Peyer's patch (tissue), 4 donors: ENCODE measurements at regions not wholly inside any gene's neighbourhood (a gene's known extent, or its start where the extent isn't known, plus 50 kb on each side); places are given as distances from the start of the nearest gene placed in this dataset.

Experiments used
- POLR2A ChIP-seq, 2 donors: fragments of 450-650 bp; IDR thresholded peaks; one replicate each; pipeline ENCODE4 v1.5.1; 2017; ENCODE audit warnings: antibody characterized with exemption in 2 of 2, mild to moderate bottlenecking in 2 of 2, moderate library complexity in 2 of 2
- TF ChIP-seq, protein P1 (sequence below), 6 experiments: fragments of 450-650 bp in 4 of 6; fragments of 200-600 bp in 2 of 6; sonication (generic) in 1 of 6; IDR thresholded peaks; one replicate each; pipeline ENCODE4 v1.5.1; 2017 to 2019; ENCODE audit warnings: antibody characterized with exemption in 6 of 6, mild to moderate bottlenecking in 3 of 6, moderate library complexity in 1 of 6

DNA sequence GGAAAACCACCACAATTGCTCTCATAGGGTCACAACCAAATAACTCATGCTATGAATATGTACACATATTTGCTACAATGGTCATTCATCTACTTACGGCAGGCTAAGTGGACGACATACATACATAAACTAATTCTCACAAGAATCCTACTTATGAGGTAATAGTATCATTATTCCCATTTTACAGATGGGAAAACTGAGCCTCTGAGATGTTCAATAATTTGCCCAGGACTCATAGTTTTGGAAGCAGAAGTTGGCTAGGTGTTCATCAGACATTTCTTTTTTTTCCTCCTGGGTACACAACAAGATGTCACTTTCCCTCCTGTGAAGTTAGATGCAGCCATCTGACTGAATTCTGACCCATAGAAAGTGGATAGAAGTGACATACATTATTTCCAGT, 89.0 kb upstream of the PKDCC start:
- TF ChIP-seq, protein P1, sequence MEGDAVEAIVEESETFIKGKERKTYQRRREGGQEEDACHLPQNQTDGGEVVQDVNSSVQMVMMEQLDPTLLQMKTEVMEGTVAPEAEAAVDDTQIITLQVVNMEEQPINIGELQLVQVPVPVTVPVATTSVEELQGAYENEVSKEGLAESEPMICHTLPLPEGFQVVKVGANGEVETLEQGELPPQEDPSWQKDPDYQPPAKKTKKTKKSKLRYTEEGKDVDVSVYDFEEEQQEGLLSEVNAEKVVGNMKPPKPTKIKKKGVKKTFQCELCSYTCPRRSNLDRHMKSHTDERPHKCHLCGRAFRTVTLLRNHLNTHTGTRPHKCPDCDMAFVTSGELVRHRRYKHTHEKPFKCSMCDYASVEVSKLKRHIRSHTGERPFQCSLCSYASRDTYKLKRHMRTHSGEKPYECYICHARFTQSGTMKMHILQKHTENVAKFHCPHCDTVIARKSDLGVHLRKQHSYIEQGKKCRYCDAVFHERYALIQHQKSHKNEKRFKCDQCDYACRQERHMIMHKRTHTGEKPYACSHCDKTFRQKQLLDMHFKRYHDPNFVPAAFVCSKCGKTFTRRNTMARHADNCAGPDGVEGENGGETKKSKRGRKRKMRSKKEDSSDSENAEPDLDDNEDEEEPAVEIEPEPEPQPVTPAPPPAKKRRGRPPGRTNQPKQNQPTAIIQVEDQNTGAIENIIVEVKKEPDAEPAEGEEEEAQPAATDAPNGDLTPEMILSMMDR (IDR thresholded peaks at IDR 0.05): no peak
- no peak for TF ChIP-seq POLR2A (IDR thresholded peaks at IDR 0.05)
